NCI-H1930 (cell line): ENCODE measurements at regions not wholly inside any gene's neighbourhood (a gene's known extent, or its start where the extent isn't known, plus 50 kb on each side); places are given as distances from the start of the nearest gene placed in this dataset.

Experiments used
- DNase-seq, 2 experiments: peaks; one replicate each; lab custom pipeline; 2025; lab: John Stamatoyannopoulos, UW

DNA sequence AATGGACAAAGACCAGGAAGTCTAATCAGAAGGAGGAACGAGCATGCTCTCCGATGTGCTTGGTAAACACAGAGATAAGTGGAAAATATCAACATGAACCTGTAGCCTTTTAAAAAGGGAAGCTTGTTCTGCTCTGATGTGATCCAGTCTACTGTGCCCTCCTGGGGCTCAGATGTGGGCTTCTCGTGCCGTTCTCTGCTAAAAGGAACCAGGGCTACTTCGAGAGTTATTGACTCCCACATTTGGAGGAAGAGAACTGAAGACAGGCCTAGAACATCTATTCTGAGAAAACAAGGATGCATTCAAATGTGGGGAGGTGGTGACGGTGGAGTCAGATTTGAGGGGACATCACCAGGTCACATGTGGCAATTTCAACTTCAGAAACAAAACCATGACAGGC, 325.4 kb downstream of the GLRX3 start:
- no peak for DNase-seq

DNA sequence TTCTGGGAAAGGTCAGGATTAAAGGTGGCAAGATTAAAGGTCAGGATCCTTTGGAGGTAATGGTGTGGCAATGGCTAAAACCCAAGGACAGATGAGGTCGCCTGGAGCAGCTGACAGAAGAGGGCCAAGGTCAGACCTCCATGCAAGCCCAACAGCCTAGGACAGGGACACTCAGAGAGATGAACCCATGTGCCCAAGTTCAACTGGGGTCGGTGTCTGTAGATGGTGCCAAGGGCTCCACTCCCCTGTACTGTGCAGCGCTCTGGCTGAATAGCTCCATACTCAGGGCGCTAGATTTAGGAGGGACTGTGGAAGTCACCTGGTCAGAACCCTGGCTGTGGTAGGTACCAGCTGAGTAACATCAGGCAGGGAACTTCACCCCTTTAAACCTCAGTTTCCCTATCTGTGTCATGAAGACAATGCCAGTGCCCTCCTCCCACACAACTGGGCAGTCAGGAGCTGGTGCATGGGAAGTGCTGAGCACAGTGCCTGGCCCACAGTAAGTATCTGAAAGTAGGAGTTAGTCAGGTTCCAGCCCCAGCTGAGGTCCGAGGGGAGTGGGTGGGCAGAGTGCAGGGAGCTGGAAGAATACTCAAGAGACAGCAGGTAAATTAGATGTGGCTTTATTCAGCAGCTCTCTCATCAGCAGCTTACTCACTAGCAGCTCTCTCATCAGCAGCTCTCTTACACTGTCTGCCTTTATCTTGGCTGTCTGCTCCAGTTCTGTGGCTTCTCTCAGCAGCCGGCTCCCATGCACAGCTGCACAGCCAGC, 327.1 kb downstream of the GLRX3 start:
- no peak for DNase-seq

DNA sequence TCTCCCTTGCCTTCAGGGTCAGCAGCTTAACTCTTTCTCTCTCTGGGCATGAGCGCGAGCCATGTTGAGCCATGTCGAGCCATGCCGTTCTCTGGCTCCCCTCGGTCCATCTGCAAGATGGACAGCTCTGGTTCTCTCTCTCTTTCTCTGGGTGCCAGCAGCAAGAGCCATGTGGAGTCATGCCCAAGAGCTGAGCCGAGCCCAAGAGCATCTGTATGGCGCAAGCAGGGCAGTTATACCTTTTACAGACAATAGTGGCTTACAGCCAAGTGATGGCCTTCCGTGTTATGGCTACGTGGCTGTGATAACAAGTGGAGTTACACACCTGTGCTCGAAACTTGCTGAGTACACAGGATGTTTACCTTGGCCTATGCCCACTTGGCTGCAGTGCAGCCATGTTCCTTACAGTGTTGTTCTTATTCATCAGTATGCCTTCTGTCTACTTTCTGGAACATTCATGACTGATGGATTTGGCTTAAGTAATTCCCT, 327.7 kb downstream of the GLRX3 start:
- DNase-seq: no peak

DNA sequence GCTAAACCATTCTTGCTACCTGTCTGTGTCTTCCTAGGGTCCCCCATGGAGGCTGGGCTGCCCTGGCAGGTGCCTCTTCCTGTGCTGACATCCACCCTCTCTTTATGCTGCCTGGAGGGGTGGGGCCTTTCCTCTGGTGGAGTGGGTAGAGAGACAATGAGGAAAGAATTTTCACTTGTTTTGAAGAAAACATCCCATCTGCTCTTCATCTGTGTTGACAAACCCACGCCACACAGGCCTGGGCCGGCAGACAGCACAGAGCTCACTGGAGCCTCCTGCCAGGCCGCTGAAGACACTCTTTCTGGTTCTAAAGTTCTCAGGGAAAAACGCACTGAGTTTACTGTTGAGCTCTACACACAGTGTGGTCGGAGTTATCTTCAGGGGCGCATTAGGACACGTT, 328.2 kb downstream of the GLRX3 start:
- no peak for DNase-seq

DNA sequence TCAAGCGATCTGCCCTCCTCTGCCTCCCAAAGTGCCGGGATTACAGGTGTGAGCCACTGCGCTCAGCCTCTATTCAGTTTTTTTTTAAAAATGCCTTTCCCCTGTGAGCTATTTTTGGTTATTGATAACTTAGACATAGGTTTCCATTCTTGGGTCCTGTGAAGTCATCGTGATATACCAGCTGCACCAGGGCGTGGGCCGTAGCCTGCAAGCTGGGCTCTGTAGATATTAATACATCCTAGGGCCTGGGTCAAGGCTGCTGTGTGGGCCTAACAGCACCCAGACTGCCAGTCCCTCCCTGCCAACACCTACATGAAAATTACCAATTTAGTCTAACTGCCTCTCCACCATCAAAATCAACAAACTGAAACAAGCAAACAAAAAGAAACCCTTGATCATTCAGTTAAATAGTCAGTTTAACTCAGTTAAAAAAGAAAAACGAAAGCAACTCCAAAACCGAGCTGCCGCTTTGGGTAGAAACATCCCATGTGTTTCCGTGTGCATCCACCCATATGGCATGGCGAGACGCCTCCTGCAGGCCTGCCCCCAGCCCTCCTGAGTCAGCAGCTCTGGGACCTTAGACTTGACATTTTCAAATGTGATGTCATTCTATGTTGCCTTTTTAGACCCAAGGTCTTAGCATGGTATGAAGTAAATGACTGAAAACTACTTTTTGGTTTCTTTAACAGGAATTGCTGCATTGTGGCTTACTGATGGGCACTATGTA, 330.2 kb downstream of the GLRX3 start:
- DNase-seq: no peak

DNA sequence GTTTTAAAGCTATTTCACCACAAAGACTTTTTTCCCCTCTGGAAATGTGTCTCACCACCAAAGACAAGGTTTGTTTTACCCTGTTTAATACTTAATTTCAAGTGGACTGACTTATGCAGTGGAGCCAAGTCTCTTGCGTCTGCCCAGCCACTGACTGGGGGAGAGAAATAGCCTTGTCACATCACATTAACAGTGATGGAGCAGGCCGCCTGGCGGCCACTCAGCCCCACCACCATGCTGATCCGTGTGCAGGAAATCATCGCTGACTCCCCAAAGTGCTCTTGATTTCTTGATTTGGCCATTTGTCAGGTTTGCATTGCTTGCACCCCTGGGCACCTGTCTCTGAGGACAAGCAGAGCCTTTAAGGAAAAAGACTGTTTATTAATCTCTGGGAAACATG, 334.1 kb downstream of the GLRX3 start:
- DNase-seq: no peak

DNA sequence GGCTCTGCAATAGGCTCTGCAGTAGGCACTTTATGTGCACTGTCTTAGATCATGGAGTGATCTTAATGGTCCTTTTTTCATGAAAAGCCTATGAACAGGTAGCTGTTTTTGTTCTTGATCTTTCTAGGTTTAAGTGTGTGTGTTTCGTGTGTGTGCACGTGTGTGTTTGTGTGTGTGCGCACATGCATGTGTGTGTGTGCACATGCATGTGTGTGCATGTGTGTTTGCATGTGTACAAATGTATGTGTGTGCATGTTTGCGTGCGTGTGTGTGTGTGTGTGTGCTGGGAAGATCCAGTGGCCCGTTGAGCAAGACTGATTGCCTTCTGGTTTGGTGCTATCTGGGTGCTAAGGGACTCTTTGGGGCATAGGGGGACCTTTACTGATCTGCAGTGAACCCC, 334.8 kb downstream of the GLRX3 start:
- DNase-seq: no peak

DNA sequence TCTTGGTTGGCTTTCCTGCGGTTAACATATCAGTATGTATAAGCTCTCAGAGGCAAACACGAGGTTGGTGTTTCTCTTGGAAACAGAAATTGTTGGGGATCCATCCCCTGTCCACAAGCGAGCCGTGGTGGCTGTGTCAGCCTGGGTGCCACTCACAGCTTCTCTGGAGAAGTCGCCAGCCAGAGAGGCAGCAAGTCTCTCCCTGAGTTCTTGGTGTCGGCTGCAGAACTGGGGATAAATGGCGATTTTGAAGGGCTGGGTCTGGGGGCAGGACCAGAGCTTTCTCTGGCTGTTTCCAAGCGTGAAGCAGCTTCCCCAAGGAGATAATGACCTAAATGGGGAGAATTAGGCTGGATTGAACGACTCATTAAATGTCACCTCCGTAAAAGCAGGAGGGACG, 335.3 kb downstream of the GLRX3 start:
- no peak for DNase-seq

DNA sequence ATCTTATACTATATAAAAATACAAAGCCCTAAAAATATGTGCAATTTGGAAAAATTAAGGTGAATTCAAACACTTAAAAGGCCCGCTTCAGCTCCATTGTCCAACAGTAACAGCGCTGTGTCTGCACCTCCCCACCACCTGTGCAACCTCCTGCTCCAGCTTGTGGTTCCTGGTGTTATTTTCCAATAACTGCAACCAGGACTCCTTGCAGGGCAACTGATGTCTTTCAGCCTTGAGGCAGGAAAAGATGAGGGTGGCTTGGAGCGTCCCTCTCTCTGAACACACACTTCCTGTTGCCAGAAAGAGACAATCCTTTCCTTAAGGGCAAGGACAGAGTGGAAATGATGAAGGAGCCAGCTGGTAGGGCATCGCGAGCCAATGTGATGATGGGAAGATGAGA, 336.0 kb downstream of the GLRX3 start:
- no peak for DNase-seq

DNA sequence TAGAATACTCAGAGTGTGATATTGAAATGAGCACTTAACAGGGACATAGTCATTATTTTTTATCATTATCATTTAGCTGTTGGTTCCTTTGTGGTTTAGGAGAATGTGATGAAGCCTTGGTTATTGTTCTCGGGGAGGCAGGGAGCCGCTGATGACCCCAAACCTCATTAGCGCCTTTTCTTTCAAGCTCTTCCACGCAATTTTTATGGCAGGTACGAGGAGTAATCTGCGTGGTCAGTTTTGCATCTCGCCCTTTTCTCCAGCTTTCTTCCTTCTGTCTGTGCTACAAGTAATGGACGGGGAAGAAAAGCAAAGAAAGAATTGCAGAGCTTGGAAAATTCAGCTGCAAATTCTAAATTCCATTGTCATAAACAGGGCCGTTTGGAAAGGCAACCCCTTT, 338.4 kb downstream of the GLRX3 start:
- DNase-seq: no peak

DNA sequence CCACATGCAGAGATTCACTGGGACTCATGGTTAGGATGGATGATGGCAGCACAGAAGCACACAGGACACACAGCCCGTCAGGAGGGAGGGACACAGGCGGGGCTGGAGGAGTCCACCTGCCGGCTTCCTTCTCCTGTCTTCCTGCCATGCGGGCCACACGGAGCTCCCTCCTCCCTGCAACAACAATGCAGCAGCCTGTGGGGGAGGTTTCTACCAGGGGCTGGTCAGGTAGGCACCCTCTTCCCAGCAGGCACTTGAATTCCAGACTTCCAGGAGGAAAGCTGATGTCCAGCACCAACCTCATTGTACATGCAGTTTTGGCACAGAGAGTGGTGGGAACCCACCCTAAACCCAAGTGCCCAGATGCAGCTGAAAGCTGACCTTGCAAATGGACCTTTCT, 341.2 kb downstream of the GLRX3 start:
- no peak for DNase-seq

DNA sequence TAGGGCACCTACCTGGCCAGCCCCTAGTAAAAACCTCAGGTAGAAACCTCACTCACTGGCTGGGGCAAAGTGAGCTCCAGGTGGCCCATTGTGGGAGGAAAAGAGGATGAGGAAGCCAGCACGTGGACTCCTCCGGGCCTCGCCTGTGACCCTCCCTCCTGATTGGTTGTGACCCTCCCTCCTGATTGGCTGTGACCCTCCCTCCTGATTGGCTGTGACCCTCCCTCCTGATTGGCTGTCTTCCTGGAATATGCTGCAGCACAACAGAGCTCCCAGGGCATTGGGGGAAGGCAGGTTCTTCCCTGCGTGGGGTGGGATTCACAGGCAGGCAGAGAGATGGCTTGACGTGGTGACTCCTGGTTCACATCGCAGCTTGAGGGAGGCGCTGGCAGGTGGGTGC, 343.0 kb downstream of the GLRX3 start:
- DNase-seq: no peak

DNA sequence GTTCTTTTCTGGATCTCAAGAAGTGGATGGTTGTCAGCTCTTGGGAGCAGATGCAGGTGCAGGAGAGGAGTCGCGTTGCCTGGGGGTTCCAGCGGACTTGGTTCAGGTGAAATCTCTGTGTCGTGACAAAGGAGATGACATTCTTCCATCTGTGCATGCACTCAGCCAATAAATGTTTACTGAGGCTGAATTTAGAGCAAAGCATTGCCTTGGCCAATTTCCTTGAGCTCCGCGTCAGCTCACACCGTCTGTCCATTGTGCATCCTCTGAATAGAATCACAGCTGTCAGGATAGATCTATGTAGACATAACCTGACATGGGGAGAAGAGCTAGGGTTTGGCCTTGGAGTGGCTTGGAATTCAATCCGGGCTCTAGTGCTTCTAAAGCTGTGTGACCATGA, 343.7 kb downstream of the GLRX3 start:
- DNase-seq: no peak

DNA sequence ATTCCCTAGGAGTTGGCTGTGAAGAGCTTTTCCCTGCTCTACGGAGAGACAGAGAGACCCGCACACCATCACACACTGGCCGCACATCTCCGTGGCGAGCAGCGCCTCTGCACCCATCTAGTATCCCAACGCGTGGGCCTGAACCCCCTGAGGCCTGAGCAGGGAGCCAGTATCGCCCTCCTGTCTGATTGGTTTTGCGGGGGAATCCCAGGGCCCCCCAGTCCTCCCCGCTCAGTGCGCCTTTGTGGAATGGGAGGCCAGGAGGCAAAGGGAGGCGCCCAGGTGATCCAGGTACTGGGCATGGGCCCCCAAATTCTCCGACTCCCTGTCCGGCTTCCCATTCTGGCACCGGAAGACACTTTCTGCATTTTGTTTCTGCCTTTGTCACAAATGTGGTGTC, 344.3 kb downstream of the GLRX3 start:
- DNase-seq: no peak

DNA sequence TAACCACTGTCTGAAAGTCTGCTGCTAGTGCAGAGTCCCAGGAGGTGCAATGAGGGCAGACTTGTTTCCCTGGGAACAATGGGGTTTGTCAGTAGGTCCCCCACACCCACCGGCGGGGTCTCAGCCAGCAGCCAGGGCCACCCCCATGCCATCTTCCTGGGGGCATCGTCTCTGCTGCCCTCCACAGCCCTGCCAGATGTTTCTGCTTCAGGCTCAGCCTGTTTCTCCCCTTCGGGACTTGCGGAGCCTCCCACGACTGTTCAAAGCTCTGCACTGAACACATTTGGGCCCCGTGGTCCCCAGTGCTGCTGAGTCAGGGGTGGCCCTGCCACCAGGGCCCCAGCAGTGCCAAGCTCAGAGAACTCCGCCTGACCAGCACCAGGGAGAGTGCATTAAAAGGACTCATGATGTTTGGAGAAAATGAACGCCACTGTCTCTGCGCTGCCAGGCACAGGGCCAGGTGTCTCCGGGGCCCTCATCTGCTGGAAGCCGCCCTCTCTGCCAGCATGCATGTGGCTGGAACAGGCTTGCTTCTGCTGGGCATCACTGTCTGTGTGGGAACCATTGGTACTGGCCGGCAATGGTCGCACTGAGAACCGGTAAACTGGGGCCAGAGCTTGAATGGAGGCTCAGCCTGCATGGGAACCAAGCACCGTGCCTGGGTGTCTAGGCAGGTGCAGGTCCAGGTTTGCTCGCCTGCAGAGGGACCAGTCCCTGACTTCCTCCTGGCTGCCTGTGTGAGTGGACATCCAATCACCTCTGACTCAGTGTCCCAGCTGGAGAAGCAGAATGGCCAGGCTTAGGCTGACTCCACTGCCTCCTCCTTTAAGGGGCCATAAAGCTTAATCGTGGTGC, 345.1 kb downstream of the GLRX3 start:
- no peak for DNase-seq

DNA sequence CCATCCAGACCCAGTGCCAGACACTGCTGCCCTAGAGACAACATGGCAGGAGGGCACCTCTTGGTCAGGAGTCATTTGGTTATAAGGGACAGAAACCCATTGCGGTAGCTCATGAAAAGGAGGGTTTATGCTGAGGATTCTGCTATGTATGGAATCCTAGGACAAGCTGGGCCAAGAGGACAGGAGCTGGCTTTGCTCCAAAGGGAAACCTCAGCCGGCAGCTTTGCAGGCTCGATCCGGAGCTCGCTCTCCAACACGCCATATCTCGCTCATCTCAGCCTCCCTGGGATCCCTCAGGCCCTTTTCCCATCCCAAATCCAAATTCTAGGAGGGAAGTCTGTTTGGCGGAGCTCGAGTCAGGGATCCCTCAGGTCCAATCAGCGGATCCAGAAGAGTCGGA, 345.7 kb downstream of the GLRX3 start:
- no peak for DNase-seq

DNA sequence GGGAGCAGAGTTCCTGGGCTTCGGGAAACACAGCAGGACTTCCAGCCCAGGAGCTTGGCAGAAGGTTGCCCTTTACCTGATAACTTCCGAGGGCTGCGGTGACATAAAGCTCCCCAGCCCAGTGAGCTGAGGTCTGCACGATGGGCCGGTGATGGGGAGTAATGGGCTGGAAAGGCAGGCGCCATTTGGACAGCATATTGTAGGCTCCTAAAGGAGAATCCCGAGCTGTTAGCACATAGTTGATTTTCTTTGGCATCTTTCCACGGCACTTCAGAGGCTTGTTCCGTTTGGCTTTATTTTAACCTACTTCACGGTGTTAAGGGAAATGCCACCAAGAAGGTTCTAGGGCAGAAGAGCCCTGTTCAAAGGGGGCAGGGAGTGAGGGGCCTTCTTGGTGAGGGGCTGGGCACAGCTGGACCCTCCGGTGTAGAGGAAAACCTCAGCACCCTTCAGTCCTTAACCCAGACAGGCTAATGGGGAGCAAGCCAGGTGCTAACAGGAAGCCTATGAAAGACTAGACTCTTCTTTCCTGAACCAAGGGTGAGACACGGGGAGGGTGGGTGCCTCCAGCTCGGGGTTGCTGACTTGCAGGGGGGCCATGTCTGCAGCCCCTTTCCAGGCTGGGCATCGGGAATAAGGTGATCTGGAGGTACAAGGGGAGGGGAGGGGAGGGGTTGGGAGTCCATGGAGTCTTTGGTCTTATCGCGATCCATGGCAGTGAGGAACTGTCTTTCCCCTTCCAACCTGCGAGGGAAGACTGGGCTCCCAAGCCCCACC, 347.7 kb downstream of the GLRX3 start:
- DNase-seq: no peak

DNA sequence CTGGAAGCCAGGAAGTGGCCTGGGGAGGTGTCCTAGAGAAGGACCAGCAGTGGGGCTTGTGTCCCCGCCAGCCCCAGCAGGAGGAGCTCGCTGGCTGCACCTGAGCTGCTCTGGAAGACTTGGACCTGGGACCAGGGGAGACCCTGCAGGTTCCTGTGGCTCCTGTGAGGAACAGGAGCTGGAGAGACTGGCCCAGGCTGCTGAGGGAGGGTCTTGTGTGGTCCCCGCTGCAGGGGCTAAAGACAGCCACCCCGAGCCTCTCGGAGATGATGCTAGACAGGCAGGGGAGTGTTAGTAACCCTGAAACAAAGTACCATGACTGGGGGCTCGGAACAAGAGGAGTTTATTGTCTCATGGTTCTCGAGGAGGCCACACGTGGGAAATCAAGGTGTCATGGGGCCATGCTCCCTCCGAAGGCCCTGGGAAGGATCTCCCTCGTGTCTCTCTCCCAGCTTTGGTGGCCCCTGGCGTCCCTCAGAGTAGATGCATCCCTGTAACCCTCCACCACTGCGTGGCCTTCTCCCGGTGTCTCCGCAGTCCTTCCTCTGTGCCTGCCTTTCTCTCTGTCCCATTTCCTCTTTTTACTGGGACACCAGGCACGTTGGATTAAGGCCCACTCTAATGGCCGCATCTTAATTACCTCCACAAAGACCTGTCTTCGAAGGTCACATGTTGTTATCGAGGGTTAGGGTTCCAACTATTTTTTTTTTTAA, 348.4 kb downstream of the GLRX3 start:
- no peak for DNase-seq

DNA sequence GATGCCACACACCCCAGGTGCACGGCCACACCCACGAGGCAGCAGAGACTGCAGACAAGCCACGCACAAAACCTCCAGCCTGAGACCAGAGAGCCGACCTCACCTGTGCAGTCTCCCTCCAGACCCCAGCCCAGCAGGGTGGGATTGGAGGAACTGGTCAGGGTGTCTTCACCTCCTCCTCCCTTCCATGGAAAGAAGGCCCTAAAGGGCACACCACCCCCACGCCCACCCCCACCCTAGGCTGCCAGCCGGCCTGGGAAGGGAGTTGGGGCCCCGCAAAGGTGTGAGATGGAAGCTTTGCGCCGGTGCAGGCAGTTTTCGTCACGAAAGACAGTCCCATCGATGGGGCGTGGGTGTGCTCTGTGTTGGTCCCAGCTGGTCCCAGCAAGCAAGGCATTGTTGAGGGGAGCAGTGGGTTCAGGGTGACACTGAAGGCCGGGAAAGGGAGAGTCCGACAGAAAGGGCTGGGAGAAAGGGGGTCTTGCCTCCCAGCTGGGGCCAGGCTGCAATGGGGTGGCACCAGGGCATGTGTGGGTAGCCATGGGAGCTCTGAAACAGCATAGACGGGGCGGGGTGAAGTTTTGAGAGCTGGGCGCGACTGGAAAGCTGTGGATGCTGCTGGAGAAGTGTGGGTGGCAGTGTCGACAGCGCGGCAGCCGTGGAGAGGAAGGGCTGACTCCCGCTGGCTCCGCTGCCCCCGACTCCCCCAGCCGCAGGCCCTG, 349.2 kb downstream of the GLRX3 start:
- DNase-seq: no peak
